Middle frontal gyrus (tissue), 1 donor: ENCODE measurements at regions not wholly inside any gene's neighbourhood (a gene's known extent, or its start where the extent isn't known, plus 50 kb on each side); places are given as distances from the start of the nearest gene placed in this dataset.
"Not testable (repeated sequence)": the region's sequence is repeated elsewhere in the genome, so short reads cannot be mapped to it uniquely, and the experiment has no call there.

ENCODE experiments used
- DNase-seq: peaks from one replicate; pipeline ENCODE4 v3.0.0-alpha.2; 2015; ENCODE audit warnings: low spot score; ENCODE audit errors: extremely low spot score

DNA sequence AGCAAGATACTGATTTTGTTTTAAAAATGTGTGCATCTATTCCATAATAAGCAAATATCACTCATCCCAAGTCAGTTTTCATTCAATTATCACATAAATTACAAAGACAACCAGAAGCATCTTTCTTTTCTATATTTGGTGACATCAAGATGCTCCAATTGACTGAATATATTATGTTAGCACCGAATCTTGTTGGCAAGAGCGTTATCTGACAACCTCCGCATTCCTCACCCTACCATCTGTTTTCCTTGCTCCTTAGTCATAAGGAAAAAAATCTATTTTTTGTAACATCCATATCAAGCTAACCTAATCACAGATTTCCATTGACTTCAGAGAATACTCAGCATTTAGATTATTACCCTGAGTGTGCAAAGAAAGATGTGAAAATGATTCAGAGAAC, 212.2 kb upstream of the KYNU start:
- peak; percentile 7 for DNase-seq

DNA sequence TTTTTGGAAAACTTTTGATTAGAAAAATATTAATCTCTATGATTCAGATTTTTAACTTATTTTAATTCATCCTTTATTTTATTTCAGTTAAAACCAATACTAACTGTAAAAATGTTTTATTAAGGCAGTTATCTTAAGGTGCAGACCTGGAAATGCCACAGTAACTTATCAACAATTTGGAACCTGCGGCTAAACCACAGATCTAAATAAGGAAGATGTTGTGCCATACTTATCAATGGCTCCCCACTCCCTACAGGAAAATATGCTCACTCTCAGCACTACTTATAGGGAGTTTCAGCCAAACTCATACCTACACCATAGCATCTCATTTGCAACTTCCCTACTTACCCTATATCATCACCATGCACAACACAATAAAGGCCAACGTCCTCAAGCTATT, 226.9 kb upstream of the KYNU start:
- no peak for DNase-seq

GRCh38 chr2:142649581-142649980, 227.9 kb upstream of the KYNU start:
- DNase-seq: no peak

DNA sequence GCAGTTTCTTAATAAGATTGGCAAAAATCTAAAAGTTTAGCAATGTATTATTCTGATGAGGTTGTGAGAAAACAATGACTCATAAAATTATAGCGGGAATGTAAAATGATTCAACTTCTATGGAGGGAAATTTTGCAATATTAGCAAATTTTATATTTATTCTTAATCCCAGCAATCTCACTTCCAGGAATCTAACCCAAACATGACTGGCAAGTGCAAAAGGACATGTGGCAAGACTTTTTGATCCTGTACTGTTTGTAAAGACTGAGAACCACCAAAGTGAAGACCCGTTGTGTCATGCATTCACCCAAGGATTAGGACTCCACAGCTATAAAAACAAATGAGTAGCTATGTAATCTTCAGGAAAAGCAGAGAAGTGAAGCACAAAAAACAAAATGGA, 234.8 kb upstream of the KYNU start:
- DNase-seq: no peak

DNA sequence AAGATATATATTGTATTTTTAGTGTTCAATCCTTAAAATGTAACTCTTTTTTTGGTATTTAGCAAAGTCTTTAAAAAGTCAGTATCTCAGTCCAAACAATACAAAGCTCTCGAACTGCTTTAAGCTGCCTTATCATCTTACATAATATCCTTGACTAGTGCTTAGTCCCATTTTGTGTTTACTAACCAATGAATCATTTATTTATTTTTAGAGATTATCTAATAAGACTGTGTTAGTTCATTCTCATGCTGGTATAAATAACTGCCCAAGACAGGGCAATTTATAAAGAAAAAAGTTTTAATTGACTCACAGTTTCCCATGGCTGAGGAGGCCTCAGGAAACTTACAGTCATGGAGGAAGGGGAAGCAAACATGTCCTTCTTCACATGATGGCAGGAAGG, 248.3 kb upstream of the KYNU start:
- no peak for DNase-seq

DNA sequence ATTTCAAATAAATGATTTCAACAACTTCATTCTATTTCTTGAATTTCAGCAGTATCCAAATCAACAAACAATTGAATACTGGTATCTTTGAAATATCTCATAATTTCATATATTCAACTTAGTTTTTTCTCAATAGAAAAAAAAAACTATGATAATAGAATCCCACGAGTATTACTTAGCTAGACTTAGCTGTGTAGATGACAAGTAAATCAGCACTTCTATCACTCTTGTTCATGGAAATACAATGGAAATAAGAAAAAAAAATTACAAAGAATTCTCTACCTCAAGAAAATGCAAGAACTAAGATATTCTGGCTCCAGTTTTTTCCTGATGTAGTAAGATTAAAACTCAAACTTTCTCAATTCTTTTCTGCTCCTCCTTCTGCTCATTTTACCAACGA, 256.2 kb upstream of the KYNU start:
- no peak for DNase-seq

DNA sequence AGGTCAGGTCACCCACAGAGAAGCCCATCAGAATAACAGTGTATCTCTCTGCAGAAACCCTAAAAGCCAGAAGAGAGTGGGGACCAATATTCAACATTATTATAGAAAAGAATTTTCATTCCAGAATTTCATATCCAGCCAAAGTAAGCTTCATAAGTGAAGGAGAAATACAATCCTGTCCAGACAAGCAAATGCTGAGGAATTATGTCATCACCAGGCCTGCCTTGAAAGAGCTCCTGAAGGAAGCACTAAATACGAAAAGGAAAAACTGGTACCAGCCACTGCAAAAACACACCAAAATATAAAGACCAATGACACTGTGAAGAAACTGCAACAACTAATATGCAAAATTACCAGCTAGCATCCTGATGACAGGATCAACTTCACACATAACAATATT, 260.0 kb upstream of the KYNU start:
- no peak for DNase-seq

DNA sequence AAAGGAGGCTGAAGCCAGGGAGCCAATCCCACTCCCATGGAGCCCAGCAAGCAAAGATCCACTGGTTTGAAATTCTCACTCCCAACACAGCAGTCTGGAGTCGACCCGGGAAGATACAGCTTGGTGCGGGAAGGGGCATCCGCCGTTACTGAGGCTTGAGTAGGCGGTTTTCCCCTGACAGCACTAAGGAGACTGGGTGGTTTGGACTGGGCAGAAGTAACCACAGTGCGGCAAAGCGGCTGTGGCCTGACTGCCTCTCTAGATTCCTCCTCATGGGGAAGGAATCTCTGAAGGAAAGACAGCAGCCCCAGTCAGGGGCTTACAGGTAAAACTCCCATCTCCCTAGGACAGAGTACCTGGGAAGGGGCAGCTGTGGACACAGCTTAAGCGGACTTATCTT, 261.6 kb upstream of the KYNU start:
- no peak for DNase-seq

DNA sequence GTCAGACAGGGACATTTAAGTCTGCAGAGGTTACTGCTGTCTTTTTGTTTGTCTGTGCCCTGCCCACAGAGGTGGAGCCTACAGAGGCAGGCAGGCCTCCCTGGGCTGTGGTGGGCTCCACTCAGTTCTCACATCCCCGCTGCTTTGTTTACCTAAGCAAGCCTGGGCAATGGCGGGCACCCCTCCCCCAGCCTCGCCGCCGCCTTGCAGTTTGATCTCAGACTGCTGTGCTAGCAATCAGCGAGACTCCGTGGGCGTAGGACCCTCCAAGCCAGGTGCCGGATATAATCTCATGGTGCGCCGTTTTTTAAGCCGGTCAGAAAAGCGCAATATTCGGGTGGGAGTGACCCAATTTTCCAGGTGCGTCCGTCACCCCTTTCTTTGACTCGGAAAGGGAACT, 264.3 kb upstream of the KYNU start:
- not testable (repeated sequence) for DNase-seq

DNA sequence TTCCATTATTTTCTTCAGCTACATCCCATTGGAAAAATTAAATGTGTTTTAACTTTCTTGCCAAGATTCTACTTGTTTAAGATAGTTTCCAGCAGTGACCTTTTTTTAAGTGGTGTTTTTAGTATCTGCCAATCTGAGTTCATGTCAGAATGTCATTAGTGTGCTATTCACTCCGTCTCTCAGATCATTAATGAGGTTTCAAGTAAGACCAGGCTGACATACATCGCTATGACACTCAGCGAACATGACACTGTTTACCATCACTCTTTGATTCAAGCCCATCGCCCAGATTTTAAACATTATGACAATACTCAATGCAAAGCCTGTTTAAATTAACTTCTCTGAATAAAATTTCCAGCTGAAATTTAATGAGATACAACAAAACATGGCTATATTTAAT, 272.0 kb upstream of the KYNU start:
- no peak for DNase-seq

- DNase-seq: no peak
Measured at GRCh38 chr2:142603759-142604158, 273.7 kb upstream of the KYNU start.

GRCh38 chr2:142602418-142602989, 275.0 kb upstream of the KYNU start:
- no peak for DNase-seq

DNA sequence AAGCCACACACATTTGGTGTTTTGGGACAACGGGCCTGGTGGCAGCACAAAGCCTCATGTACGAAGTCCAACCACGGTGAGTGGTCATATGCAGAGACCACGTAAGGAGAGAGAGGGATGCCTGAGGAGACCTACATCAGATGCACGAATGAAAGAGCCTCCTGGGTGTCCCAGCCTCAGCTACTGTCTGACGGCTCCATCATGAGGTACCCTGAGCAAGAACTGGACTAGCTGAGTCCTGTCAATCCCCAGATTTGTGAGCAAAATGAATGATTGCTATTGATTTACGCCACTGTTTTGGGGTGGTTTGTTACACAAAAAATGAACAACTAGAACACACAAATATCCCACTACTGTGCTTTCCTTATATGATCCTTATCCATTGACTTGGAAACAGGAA, 275.7 kb upstream of the KYNU start:
- DNase-seq: no peak

- DNase-seq: no peak
Measured at GRCh38 chr2:142599504-142599903, 278.0 kb upstream of the KYNU start.

- no peak for DNase-seq
Measured at GRCh38 chr2:142598846-142599245, 278.6 kb upstream of the KYNU start.

- no peak for DNase-seq
Measured at GRCh38 chr2:142596334-142597088, 281.0 kb upstream of the KYNU start.

- no peak for DNase-seq
Measured at GRCh38 chr2:142594935-142595334, 282.5 kb upstream of the KYNU start.

GRCh38 chr2:142592171-142592570, 285.3 kb upstream of the KYNU start:
- DNase-seq: no peak

GRCh38 chr2:142591420-142591819, 286.0 kb upstream of the KYNU start:
- DNase-seq: no peak

GRCh38 chr2:142588269-142588668, 289.2 kb upstream of the KYNU start:
- DNase-seq: no peak

DNA sequence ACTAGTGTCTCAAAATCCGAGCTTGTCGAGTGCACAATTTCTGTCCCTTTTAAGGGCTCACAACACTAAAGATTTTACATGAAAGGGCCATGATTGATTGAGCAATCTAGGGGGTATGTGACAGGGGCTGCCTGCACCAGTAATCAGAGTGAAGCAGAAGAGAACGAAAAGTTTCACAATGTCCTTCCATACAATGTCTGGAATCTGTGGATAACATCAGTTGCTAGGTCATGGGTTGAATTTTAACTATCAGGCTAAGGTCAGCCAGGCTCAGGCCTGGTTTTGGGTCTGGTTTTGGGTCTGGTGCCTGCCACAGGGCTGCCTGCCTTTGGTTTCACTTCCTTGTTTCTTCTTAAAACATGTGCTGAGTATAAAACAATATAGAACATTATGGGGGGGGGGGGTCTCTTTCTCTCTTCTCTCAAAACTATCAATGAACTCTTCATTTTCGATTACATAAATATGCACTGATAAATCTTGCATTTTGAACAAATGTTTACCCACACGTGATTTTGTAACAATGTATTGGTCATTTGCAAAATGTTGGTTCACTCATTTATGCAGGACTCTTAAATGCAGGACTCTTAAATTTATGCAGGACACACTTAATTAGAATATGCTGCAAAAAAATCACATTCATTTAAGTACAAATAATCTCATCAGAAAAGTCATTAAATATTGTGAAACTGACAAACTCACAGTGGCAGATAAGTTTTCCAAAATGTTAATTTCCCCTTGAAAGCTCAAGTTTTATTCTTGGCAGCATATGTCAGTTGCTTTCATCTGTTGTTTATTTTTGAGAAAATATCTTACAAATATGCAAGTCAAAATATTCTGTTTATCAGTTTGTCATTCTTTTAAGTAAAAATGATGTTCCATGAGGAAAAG, 290.5 kb upstream of the KYNU start:
- DNase-seq: no peak

DNA sequence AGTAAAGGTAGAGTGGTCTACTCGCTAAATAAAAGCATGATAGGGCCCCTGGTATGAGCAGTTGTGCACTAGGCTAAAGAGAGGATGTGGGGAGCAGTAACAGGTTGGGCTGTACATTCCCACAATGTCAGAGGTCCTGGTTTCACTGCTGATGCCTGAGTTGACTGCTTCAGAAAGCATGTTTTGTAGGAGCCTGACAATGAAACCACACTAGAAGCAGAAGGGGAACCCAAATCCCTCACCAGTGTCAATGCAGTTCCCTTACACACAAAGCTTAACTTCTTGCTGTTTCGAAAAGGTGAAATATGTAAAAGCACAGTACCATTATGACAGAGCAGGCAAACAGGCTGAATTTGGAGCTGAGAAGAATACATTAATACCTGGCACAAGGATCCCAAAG, 291.7 kb upstream of the KYNU start:
- no peak for DNase-seq
